SK-N-SH (cell line): ENCODE measurements at regions not wholly inside any gene's neighbourhood (a gene's known extent, or its start where the extent isn't known, plus 50 kb on each side); places are given as distances from the start of the nearest gene placed in this dataset.

ENCODE experiments used
- CTCF ChIA-PET: fragments of 300-600, 350-600 bp; formaldehyde crosslinking; extraction: SDS; loops from one replicate; lab custom pipeline; 2021; lab: Yijun Ruan, JAX
- POLR2A ChIA-PET: fragments of 350-600 bp; sonication (Branson Sonifier 250); formaldehyde crosslinking; extraction: SDS; loops from one replicate; lab custom pipeline; 2020; ENCODE audit warnings: antibody characterized with exemption, inconsistent platforms; lab: Yijun Ruan, JAX
- DNase-seq: peaks from one replicate; pipeline ENCODE4 v3.0.0; 2012
- H2AFZ ChIP-seq: fragments of 200-600 bp; sonication (generic); 2 replicates; pipeline ENCODE4 v1.8.1; 2016; ENCODE audit warnings: antibody characterized with exemption, mild to moderate bottlenecking, low read depth
- H3F3A ChIP-seq: fragments of 200-600 bp; sonication (generic); replicated peaks from 2 replicates; pipeline ENCODE3; 2016; ENCODE audit warnings: antibody characterized with exemption, mild to moderate bottlenecking; ENCODE audit not compliant: insufficient read depth
- H3K27ac ChIP-seq, 2 experiments: fragments of 200-500 bp in 1 of 2; fragments of 200-600 bp in 1 of 2; sonication (Bioruptor generic) in 1 of 2; sonication (generic), shearing (Covaris generic) in 1 of 2; 2 replicates each; pipeline versions ENCODE4 v1.5.1 to v1.6.1; 2014 to 2016; ENCODE audit warnings: low read depth in 2 of 2, inconsistent platforms in 1 of 2, low read length in 1 of 2, mild to moderate bottlenecking in 1 of 2, mixed read lengths in 1 of 2
- H3K27me3 ChIP-seq: fragments of 200-600 bp; sonication (generic), shearing (Covaris generic); 2 replicates; pipeline ENCODE4 v1.6.1; 2016; ENCODE audit warnings: mixed run types; ENCODE audit not compliant: insufficient read depth
- H3K36me3 ChIP-seq, 2 experiments: fragments of 200-500 bp in 1 of 2; fragments of 200-600 bp in 1 of 2; sonication (Bioruptor generic) in 1 of 2; sonication (generic) in 1 of 2; replicated peaks in 1 of 2; 2 replicates each; pipeline versions ENCODE3 to v1.5.1; 2014 to 2016; ENCODE audit warnings: low read length in 1 of 2, mild to moderate bottlenecking in 1 of 2; ENCODE audit not compliant: insufficient read depth in 2 of 2, control insufficient read depth in 1 of 2
- H3K4me1 ChIP-seq, 2 experiments: fragments of 200-500 bp in 1 of 2; fragments of 200-600 bp in 1 of 2; sonication (Bioruptor generic) in 1 of 2; sonication (generic), shearing (Covaris generic) in 1 of 2; 2 replicates each; pipeline versions ENCODE4 v1.5.1 to v1.6.1; 2014 to 2016; ENCODE audit warnings: low read depth in 1 of 2, low read length in 1 of 2, mixed run types in 1 of 2; ENCODE audit not compliant: insufficient read depth in 2 of 2, control insufficient read depth in 1 of 2
- H3K4me2 ChIP-seq: fragments of 200-600 bp; sonication (generic), shearing (Covaris generic); 2 replicates; pipeline ENCODE4 v1.6.1; 2017; ENCODE audit warnings: mixed run types
- H3K4me3 ChIP-seq, 2 experiments: fragments of 200-500 bp in 1 of 2; fragments of 200-600 bp in 1 of 2; sonication (Bioruptor generic) in 1 of 2; sonication (generic), shearing (Covaris generic) in 1 of 2; 2 replicates each; pipeline versions ENCODE4 v1.5.1 to v1.8.1; 2014 to 2016; ENCODE audit warnings: low read depth in 2 of 2, inconsistent platforms in 1 of 2, low read length in 1 of 2, mild to moderate bottlenecking in 1 of 2, mixed read lengths in 1 of 2, moderate library complexity in 1 of 2
- H3K79me2 ChIP-seq: fragments of 200-600 bp; sonication (generic); 2 replicates; pipeline ENCODE4 v1.8.1; 2017; ENCODE audit warnings: mild to moderate bottlenecking; ENCODE audit not compliant: insufficient read depth
- H3K9ac ChIP-seq: fragments of 200-600 bp; sonication (generic); 2 replicates; pipeline ENCODE4 v1.6.1; 2017; ENCODE audit warnings: mixed run types
- H3K9me2 ChIP-seq: fragments of 200-600 bp; sonication (generic); 2 replicates; pipeline ENCODE4 v1.6.1; 2017; ENCODE audit warnings: mixed run types
- H3K9me3 ChIP-seq: fragments of 200-600 bp; sonication (generic); 2 replicates; pipeline ENCODE4 v1.6.1; 2017; ENCODE audit warnings: mixed run types, mild to moderate bottlenecking, moderate library complexity
- H4K20me1 ChIP-seq: fragments of 200-600 bp; sonication (generic); 2 replicates; pipeline ENCODE4 v1.6.1; 2017; ENCODE audit warnings: mild to moderate bottlenecking, mixed run types; ENCODE audit not compliant: insufficient read depth
- CHD2 ChIP-seq: fragments of 150-350 bp; IDR thresholded peaks from 2 replicates; pipeline ENCODE4 v1.6.1; 2018; ENCODE audit warnings: low read length; ENCODE audit not compliant: partially characterized antibody
- EP300 ChIP-seq, 2 experiments: IDR thresholded peaks; 2 replicates each; pipeline versions ENCODE4 v1.4.0 to v1.6.1; 2012; ENCODE audit warnings: borderline replicate concordance in 1 of 2, low read depth in 1 of 2, low read length in 1 of 2
- EZH2phosphoT487 ChIP-seq: fragments of 200-600 bp; sonication (generic); IDR thresholded peaks from 2 replicates; pipeline ENCODE4 v1.6.1; 2017; ENCODE audit warnings: low read depth, mixed run types, mild to moderate bottlenecking, antibody characterized with exemption, moderate library complexity, borderline replicate concordance
- FOSL2 ChIP-seq: IDR thresholded peaks from 2 replicates; pipeline ENCODE4 v1.4.0; 2012; ENCODE audit warnings: low read depth, mild to moderate bottlenecking, moderate library complexity, borderline replicate concordance
- FOXM1 ChIP-seq: IDR thresholded peaks from 2 replicates; pipeline ENCODE4 v1.4.0; 2012; ENCODE audit warnings: low read depth, mild to moderate bottlenecking
- GABPA ChIP-seq: IDR thresholded peaks from 2 replicates; pipeline ENCODE4 v1.4.0; 2012; ENCODE audit warnings: low read depth, mild to moderate bottlenecking
- GATA2 ChIP-seq: sonication (generic); formaldehyde crosslinking; IDR thresholded peaks from 2 replicates; pipeline ENCODE4 v1.5.0; 2020; ENCODE audit warnings: mild to moderate bottlenecking, missing genetic modification reagents
- JUND ChIP-seq: IDR thresholded peaks from 2 replicates; pipeline ENCODE4 v1.4.0; 2012
- MEF2A ChIP-seq: IDR thresholded peaks from 2 replicates; pipeline ENCODE4 v1.4.0; 2012; ENCODE audit warnings: low read depth, borderline replicate concordance
- MXI1 ChIP-seq: IDR thresholded peaks from 2 replicates; pipeline ENCODE4 v1.6.1; 2012; ENCODE audit warnings: mild to moderate bottlenecking, low read depth, low read length, improper control_type of control experiment
- NFIC ChIP-seq: IDR thresholded peaks from 2 replicates; pipeline ENCODE4 v1.4.0; 2012; ENCODE audit warnings: borderline replicate concordance
- RAD21 ChIP-seq: IDR thresholded peaks from 2 replicates; pipeline ENCODE4 v1.6.1; 2012; ENCODE audit warnings: mild to moderate bottlenecking, low read length
- RFX5 ChIP-seq: IDR thresholded peaks from 2 replicates; pipeline ENCODE4 v1.6.1; 2012; ENCODE audit warnings: mild to moderate bottlenecking, improper control_type of control experiment, low read length
- SIN3A ChIP-seq: IDR thresholded peaks from 2 replicates; pipeline ENCODE4 v1.6.1; 2012; ENCODE audit warnings: low read depth, mild to moderate bottlenecking, low read length, moderate library complexity, borderline replicate concordance
- SMC3 ChIP-seq: IDR thresholded peaks from 2 replicates; pipeline ENCODE4 v1.6.1; 2012; ENCODE audit warnings: low read depth, low read length, improper control_type of control experiment
- TAF1 ChIP-seq: IDR thresholded peaks from 2 replicates; pipeline ENCODE4 v1.6.1; 2012; ENCODE audit warnings: low read depth, mild to moderate bottlenecking, low read length, moderate library complexity, borderline replicate concordance
- YY1 ChIP-seq: IDR thresholded peaks from 2 replicates; pipeline ENCODE4 v1.4.0; 2012; ENCODE audit warnings: low read depth, mild to moderate bottlenecking
- WGBS: methylation state at CpG from one replicate; pipeline ENCODE4 v1.1.6; 2017; ENCODE audit warnings: low lambda C conversion rate; 5-methylcytosine and 5-hydroxymethylcytosine counted together
- TF ChIP-seq, protein P1 (sequence below): fragments of 150-350 bp; IDR thresholded peaks from 2 replicates; pipeline ENCODE4 v1.6.1; 2016; ENCODE audit warnings: mild to moderate bottlenecking, low read depth, low read length
- TF ChIP-seq, protein P2 (sequence below): IDR thresholded peaks from 2 replicates; pipeline ENCODE4 v1.4.0; 2012; ENCODE audit warnings: low read depth
- TF ChIP-seq, protein P3 (sequence below): fragments of 150-350 bp; IDR thresholded peaks from 2 replicates; pipeline ENCODE4 v1.6.1; 2017; ENCODE audit warnings: antibody characterized with exemption, low read length, low read depth, borderline replicate concordance
- TF ChIP-seq, protein P4 (sequence below): IDR thresholded peaks from 2 replicates; pipeline ENCODE4 v1.4.0; 2012; ENCODE audit warnings: low read depth, borderline replicate concordance
- TF ChIP-seq, protein P5 (sequence below): IDR thresholded peaks from 2 replicates; pipeline ENCODE4 v1.4.0; 2012; ENCODE audit warnings: low read depth, borderline replicate concordance

DNA sequence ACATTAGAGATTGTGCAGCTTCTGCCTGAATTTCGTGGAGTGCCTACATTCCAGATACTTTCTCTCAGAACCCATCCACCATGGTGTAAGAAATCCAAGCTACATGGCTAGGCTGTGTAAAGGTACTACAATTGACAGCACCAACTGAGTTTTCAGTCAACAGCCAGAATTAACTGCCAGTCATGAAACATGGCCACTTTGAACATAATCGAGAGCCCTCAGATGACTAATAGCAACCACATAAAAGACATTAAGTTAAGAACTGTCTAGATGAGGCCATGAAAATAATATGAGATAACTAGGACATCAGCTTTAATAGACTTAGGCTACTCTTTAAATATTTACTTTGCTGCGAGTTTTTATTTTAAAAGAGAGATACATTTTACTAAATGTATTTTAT lies 1106.8 kb upstream of the LRRTM3 start:
- POLR2A ChIA-PET = no interaction called here
- no peaks in the 10 kb centered on the region for H3K27me3 ChIP-seq
- DNase-seq = no peak

DNA sequence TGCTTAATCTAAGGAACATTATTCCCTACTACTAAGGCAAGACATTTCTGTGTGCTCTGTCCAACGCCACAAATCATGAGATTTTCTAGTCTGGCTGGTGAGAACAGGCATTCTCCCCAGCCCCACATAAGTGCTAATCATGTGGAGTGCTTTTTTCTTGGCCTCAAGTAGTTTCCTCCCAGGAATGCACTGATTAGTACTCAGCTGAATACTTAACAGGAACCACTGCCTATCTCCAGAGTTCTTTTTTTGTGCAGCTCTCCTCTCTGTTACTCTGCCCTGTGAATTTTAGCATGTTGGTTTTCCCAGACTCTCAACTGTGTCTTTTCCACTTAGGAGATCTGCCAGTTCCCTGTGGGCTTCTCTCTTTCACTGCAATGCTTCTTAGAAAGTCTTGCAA lies 1098.5 kb upstream of the LRRTM3 start:
- ChIA-PET CTCF (no interaction called here), POLR2A (no interaction called here)
- H3K9ac ChIP-seq = no peak overlapping the region
- no peak overlapping the region for H2AFZ ChIP-seq
- DNase-seq = no peak
- H3K36me3 ChIP-seq = no peaks in the 10 kb centered on the region
- no peaks in the 10 kb centered on the region for H3K9me3 ChIP-seq
- no peaks in the 10 kb centered on the region for H4K20me1 ChIP-seq
- no peaks in the 10 kb centered on the region for H3F3A ChIP-seq
- no peaks in the 10 kb centered on the region for H3K4me1 ChIP-seq
- H3K79me2 ChIP-seq = no peaks in the 10 kb centered on the region
- no peak overlapping the region for H3K4me3 ChIP-seq
- H3K27ac ChIP-seq = no peak overlapping the region
- H3K27me3 ChIP-seq = no peaks in the 10 kb centered on the region
- H3K9me2 ChIP-seq = no peaks in the 10 kb centered on the region
- WGBS = 28% methylated on average over 1 of the region's 1 CpG
- no peak overlapping the region for H3K4me2 ChIP-seq
- no peak for TF ChIP-seq EP300 (IDR thresholded peaks at IDR 0.05; ENCODE audit: borderline replicate concordance in 1 of 2, low read depth in 1 of 2, low read length in 1 of 2)
- no peak for TF ChIP-seq FOSL2
- TF ChIP-seq, protein P1, sequence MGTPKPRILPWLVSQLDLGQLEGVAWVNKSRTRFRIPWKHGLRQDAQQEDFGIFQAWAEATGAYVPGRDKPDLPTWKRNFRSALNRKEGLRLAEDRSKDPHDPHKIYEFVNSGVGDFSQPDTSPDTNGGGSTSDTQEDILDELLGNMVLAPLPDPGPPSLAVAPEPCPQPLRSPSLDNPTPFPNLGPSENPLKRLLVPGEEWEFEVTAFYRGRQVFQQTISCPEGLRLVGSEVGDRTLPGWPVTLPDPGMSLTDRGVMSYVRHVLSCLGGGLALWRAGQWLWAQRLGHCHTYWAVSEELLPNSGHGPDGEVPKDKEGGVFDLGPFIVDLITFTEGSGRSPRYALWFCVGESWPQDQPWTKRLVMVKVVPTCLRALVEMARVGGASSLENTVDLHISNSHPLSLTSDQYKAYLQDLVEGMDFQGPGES = no peak
- TF ChIP-seq NFIC = no peak
- no peak for TF ChIP-seq SIN3A
- no peak for TF ChIP-seq TAF1
- TF ChIP-seq, protein P2, sequence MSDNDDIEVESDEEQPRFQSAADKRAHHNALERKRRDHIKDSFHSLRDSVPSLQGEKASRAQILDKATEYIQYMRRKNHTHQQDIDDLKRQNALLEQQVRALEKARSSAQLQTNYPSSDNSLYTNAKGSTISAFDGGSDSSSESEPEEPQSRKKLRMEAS = no peak
- no peak for TF ChIP-seq YY1
- no peak for TF ChIP-seq RFX5
- TF ChIP-seq MEF2A = no peak
- no peak for TF ChIP-seq GATA2 (CRISPR knock-in tag)
- no peak for TF ChIP-seq GABPA
- no peak for TF ChIP-seq JUND
- TF ChIP-seq FOXM1 = no peak
- TF ChIP-seq, protein P3, sequence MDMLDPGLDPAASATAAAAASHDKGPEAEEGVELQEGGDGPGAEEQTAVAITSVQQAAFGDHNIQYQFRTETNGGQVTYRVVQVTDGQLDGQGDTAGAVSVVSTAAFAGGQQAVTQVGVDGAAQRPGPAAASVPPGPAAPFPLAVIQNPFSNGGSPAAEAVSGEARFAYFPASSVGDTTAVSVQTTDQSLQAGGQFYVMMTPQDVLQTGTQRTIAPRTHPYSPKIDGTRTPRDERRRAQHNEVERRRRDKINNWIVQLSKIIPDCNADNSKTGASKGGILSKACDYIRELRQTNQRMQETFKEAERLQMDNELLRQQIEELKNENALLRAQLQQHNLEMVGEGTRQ = no peak
- TF ChIP-seq CHD2 = no peak

More for the DNA sequence above, 1106.8 kb upstream of the LRRTM3 start:
- H3K36me3 ChIP-seq = no peaks in the 10 kb centered on the region
- H3K9me3 ChIP-seq = no peaks in the 10 kb centered on the region
- no peaks in the 10 kb centered on the region for H4K20me1 ChIP-seq
- no peak overlapping the region for H3K4me2 ChIP-seq
- 46% methylated on average over 3 of the region's 3 CpGs for WGBS
- CTCF ChIA-PET = no interaction called here
- no peak overlapping the region for H3K4me3 ChIP-seq
- no peak overlapping the region for H2AFZ ChIP-seq
- no peaks in the 10 kb centered on the region for H3K9me2 ChIP-seq
- H3K27ac ChIP-seq = no peak overlapping the region
- H3K79me2 ChIP-seq = no peaks in the 10 kb centered on the region
- H3F3A ChIP-seq = no peaks in the 10 kb centered on the region
- no peaks in the 10 kb centered on the region for H3K4me1 ChIP-seq
- TF ChIP-seq SMC3 = no peak
- no peak for TF ChIP-seq EZH2phosphoT487
- no peak for TF ChIP-seq GATA2 (CRISPR knock-in tag)
- no peak for TF ChIP-seq MXI1
- no peak for TF ChIP-seq FOXM1
- TF ChIP-seq, protein P4, sequence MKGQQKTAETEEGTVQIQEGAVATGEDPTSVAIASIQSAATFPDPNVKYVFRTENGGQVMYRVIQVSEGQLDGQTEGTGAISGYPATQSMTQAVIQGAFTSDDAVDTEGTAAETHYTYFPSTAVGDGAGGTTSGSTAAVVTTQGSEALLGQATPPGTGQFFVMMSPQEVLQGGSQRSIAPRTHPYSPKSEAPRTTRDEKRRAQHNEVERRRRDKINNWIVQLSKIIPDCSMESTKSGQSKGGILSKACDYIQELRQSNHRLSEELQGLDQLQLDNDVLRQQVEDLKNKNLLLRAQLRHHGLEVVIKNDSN = no peak
- TF ChIP-seq, protein P3 = no peak
- TF ChIP-seq GABPA = no peak
- TF ChIP-seq RAD21 = no peak
- no peak for TF ChIP-seq YY1
- TF ChIP-seq, protein P5, sequence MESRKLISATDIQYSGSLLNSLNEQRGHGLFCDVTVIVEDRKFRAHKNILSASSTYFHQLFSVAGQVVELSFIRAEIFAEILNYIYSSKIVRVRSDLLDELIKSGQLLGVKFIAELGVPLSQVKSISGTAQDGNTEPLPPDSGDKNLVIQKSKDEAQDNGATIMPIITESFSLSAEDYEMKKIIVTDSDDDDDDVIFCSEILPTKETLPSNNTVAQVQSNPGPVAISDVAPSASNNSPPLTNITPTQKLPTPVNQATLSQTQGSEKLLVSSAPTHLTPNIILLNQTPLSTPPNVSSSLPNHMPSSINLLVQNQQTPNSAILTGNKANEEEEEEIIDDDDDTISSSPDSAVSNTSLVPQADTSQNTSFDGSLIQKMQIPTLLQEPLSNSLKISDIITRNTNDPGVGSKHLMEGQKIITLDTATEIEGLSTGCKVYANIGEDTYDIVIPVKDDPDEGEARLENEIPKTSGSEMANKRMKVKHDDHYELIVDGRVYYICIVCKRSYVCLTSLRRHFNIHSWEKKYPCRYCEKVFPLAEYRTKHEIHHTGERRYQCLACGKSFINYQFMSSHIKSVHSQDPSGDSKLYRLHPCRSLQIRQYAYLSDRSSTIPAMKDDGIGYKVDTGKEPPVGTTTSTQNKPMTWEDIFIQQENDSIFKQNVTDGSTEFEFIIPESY = no peak
- TF ChIP-seq FOSL2 = no peak
- TF ChIP-seq, all 33 proteins: peak for 0
- H3K9ac ChIP-seq = no peak overlapping the region
